ENCODE measurements at regions not wholly inside any gene's neighbourhood (a gene's known extent, or its start where the extent isn't known, plus 50 kb on each side); places are given as distances from the start of the nearest gene placed in this dataset.
A peak's percentile ranks its signal among the peaks of the same experiment; 100 is the strongest.

DNA sequence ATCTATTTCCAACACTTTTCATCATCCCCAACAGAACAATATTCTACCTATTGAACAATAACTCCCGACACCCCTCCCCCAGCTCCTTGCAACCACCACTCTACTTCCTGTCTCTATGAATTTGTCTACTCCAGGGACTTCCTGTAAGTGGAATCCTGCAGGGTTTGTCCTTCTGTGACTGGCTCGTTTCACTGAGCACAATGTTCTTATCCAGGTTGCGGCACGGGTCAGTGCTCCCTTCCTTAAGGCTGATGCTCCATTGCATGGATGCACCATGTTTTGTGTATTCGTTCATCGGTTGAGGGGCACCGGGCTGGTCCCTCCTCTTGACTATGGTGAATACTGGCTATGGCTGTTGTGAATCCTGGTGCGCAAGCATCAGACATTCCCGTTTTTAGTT is 163.2 kb downstream of the TBXT start:
- no peak overlapping the region for H3K4me3 ChIP-seq
- no peak overlapping the region for H2AFZ ChIP-seq (replicated peaks)
- no peaks in the 10 kb centered on the region for H3K36me3 ChIP-seq
- peaks cover 36% of the 10 kb centered on the region for H3K4me1 ChIP-seq
- DNase-seq (ENCODE audit: low spot score): no peak
- peaks cover 55% of the 10 kb centered on the region for H3K4me1 Mint-ChIP-seq
- no peak overlapping the region for H3K27ac Mint-ChIP-seq
- H3K9me3 ChIP-seq (ENCODE audit: low read depth): no peaks in the 10 kb centered on the region
- H4K20me1 ChIP-seq (ENCODE audit: low read depth): peaks cover 3% of the 10 kb centered on the region
- peaks cover 5% of the 10 kb centered on the region for H3K9me3 Mint-ChIP-seq
- no peak overlapping the region for H3K4me3 Mint-ChIP-seq
- no peak overlapping the region for H3K27ac ChIP-seq
- H3F3A ChIP-seq (ENCODE audit: low read depth): no peaks in the 10 kb centered on the region
- TF ChIP-seq EZH2phosphoT487 (IDR thresholded peaks at IDR 0.05) (no peak), EZH2 (IDR thresholded peaks at IDR 0.05) (no peak)
- TF ChIP-seq, protein P1, sequence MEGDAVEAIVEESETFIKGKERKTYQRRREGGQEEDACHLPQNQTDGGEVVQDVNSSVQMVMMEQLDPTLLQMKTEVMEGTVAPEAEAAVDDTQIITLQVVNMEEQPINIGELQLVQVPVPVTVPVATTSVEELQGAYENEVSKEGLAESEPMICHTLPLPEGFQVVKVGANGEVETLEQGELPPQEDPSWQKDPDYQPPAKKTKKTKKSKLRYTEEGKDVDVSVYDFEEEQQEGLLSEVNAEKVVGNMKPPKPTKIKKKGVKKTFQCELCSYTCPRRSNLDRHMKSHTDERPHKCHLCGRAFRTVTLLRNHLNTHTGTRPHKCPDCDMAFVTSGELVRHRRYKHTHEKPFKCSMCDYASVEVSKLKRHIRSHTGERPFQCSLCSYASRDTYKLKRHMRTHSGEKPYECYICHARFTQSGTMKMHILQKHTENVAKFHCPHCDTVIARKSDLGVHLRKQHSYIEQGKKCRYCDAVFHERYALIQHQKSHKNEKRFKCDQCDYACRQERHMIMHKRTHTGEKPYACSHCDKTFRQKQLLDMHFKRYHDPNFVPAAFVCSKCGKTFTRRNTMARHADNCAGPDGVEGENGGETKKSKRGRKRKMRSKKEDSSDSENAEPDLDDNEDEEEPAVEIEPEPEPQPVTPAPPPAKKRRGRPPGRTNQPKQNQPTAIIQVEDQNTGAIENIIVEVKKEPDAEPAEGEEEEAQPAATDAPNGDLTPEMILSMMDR (IDR thresholded peaks at IDR 0.05): no peak
- H3K4me2 ChIP-seq: no peak overlapping the region
- peaks cover 28% of the 10 kb centered on the region for H3K27me3 Mint-ChIP-seq (ENCODE audit: insufficient read depth, low read depth)
- no peak overlapping the region for H3K9ac ChIP-seq
- H3K27me3 ChIP-seq: peaks cover 59% of the 10 kb centered on the region
- no peaks in the 10 kb centered on the region for H3K36me3 Mint-ChIP-seq
- H3K79me2 ChIP-seq (ENCODE audit: low read depth): no peaks in the 10 kb centered on the region

- H3F3A ChIP-seq (ENCODE audit: low read depth): no peaks in the 10 kb centered on the region
- H3K27me3 ChIP-seq: peaks cover 50% of the 10 kb centered on the region
- H3K36me3 ChIP-seq: no peaks in the 10 kb centered on the region
- Mint-ChIP-seq H3K36me3 (no peaks in the 10 kb centered on the region), H3K27ac (peak overlapping the region; percentile 90), H3K27me3 (ENCODE audit: insufficient read depth, low read depth) (peaks cover 25% of the 10 kb centered on the region), H3K4me3 (no peak overlapping the region), H3K9me3 (peaks cover 5% of the 10 kb centered on the region), H3K4me1 (peaks cover 50% of the 10 kb centered on the region)
- no peak overlapping the region for H3K9ac ChIP-seq
- peaks cover 3% of the 10 kb centered on the region for H4K20me1 ChIP-seq (ENCODE audit: low read depth)
- no peaks in the 10 kb centered on the region for H3K79me2 ChIP-seq (ENCODE audit: low read depth)
- DNase-seq (ENCODE audit: low spot score): peak; percentile 36
- TF ChIP-seq EZH2 (IDR thresholded peaks at IDR 0.05): no peak
- TF ChIP-seq EZH2phosphoT487 (IDR thresholded peaks at IDR 0.05): no peak
- TF ChIP-seq, protein P1 (IDR thresholded peaks at IDR 0.05): no peak
- peak overlapping the region; percentile 8 for H3K4me2 ChIP-seq
- no peaks in the 10 kb centered on the region for H3K9me3 ChIP-seq (ENCODE audit: low read depth)
- H3K4me3 ChIP-seq: no peak overlapping the region
- H3K4me1 ChIP-seq: peaks cover 29% of the 10 kb centered on the region
- no peak overlapping the region for H3K27ac ChIP-seq
- no peak overlapping the region for H2AFZ ChIP-seq (replicated peaks)
Observed at GRCh38 chr6:166003569-166003968, 164.1 kb downstream of the TBXT start.

DNA sequence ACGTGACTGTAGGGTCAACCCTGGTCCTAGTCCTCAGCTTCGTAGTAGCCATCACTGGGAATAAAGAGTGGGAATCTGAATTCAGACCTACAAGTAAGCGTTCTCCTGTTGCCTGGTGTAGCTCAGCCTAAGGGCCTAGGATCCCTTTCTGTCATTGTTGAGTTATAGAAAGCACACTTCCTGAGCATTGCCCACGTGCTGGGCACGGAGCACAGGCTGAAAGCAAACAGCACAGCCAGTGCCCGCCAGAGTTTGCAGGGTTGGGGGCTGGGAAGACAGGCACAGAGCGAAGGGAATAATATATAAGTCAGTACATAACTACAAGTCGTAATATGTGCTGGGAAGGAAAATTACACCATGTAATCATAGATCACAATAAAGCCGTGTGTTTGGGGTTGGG is 166.3 kb downstream of the TBXT start:
- H3K4me3 Mint-ChIP-seq: no peak overlapping the region
- H3K79me2 ChIP-seq (ENCODE audit: low read depth): no peaks in the 10 kb centered on the region
- H3K4me3 ChIP-seq: no peak overlapping the region
- H2AFZ ChIP-seq (replicated peaks): no peak overlapping the region
- TF ChIP-seq, protein P1 (IDR thresholded peaks at IDR 0.05): no peak
- TF ChIP-seq EZH2 (IDR thresholded peaks at IDR 0.05) (no peak), EZH2phosphoT487 (IDR thresholded peaks at IDR 0.05) (no peak)
- H3K27me3 ChIP-seq: peaks cover 34% of the 10 kb centered on the region
- H3K4me2 ChIP-seq: no peak overlapping the region
- H3K36me3 ChIP-seq: no peaks in the 10 kb centered on the region
- no peak for DNase-seq (ENCODE audit: low spot score)
- no peak overlapping the region for H3K27ac ChIP-seq
- no peaks in the 10 kb centered on the region for H3K36me3 Mint-ChIP-seq
- peaks cover 9% of the 10 kb centered on the region for H3K4me1 ChIP-seq
- H3K4me1 Mint-ChIP-seq: peaks cover 33% of the 10 kb centered on the region
- H4K20me1 ChIP-seq (ENCODE audit: low read depth): no peaks in the 10 kb centered on the region
- H3K27ac Mint-ChIP-seq: no peak overlapping the region
- H3K9me3 Mint-ChIP-seq: peaks cover 3% of the 10 kb centered on the region
- H3F3A ChIP-seq (ENCODE audit: low read depth): no peaks in the 10 kb centered on the region
- peaks cover 15% of the 10 kb centered on the region for H3K27me3 Mint-ChIP-seq (ENCODE audit: insufficient read depth, low read depth)
- no peaks in the 10 kb centered on the region for H3K9me3 ChIP-seq (ENCODE audit: low read depth)
- no peak overlapping the region for H3K9ac ChIP-seq
